ENCODE measurements at regions not wholly inside any gene's neighbourhood (a gene's known extent, or its start where the extent isn't known, plus 50 kb on each side); places are given as distances from the start of the nearest gene placed in this dataset.
A peak's percentile ranks its signal among the peaks of the same experiment; 100 is the strongest.

DNA sequence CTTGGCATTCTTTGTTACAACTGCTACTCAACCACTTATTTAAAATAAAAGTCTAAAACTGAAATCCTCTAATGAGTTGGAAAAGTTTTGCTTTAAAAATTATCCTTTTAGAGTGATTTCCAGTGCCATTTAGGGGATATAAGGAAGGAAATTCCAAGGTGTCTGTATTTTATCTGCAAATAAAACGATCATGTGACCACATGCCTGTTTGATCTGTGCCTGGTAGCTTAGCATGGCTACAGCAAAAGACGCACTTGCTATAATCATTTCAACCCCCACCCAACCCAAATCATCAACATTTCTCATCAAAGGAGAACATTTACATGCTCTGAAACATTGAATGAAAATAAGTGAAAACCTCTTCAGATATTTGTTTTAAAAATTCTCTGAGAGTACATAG, 615.1 kb downstream of the IRS1 start:
- H3K4me1 Mint-ChIP-seq (ENCODE audit: unreplicated experiment), result peaks cover 34% of the 10 kb centered on the region
- peaks cover under 1% of the 10 kb centered on the region for H3K9me3 Mint-ChIP-seq (ENCODE audit: unreplicated experiment)
- H3K4me3 Mint-ChIP-seq (ENCODE audit: unreplicated experiment), result no peak overlapping the region
- H3K36me3 Mint-ChIP-seq (ENCODE audit: unreplicated experiment), result no peaks in the 10 kb centered on the region
- peak overlapping the region; percentile 81 for H3K27ac Mint-ChIP-seq (ENCODE audit: unreplicated experiment)
- TF ChIP-seq, protein P1, sequence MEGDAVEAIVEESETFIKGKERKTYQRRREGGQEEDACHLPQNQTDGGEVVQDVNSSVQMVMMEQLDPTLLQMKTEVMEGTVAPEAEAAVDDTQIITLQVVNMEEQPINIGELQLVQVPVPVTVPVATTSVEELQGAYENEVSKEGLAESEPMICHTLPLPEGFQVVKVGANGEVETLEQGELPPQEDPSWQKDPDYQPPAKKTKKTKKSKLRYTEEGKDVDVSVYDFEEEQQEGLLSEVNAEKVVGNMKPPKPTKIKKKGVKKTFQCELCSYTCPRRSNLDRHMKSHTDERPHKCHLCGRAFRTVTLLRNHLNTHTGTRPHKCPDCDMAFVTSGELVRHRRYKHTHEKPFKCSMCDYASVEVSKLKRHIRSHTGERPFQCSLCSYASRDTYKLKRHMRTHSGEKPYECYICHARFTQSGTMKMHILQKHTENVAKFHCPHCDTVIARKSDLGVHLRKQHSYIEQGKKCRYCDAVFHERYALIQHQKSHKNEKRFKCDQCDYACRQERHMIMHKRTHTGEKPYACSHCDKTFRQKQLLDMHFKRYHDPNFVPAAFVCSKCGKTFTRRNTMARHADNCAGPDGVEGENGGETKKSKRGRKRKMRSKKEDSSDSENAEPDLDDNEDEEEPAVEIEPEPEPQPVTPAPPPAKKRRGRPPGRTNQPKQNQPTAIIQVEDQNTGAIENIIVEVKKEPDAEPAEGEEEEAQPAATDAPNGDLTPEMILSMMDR (IDR thresholded peaks at IDR 0.05), result no peak
- no peaks in the 10 kb centered on the region for H3K27me3 Mint-ChIP-seq (ENCODE audit: unreplicated experiment)
- no peak for DNase-seq (ENCODE audit: extremely low spot score, unreplicated experiment)

- Mint-ChIP-seq H3K4me3 (ENCODE audit: unreplicated experiment) (no peak overlapping the region), H3K9me3 (ENCODE audit: unreplicated experiment) (peaks cover 9% of the 10 kb centered on the region), H3K27ac (ENCODE audit: unreplicated experiment) (no peak overlapping the region), H3K36me3 (ENCODE audit: unreplicated experiment) (no peaks in the 10 kb centered on the region), H3K4me1 (ENCODE audit: unreplicated experiment) (peaks cover 34% of the 10 kb centered on the region), H3K27me3 (ENCODE audit: unreplicated experiment) (no peaks in the 10 kb centered on the region)
- TF ChIP-seq, protein P1 (IDR thresholded peaks at IDR 0.05), result no peak
- DNase-seq (ENCODE audit: extremely low spot score, unreplicated experiment), result no peak
These were observed 616.1 kb downstream of the IRS1 start for GRCh38 chr2:226183550-226183949.

GRCh38 chr2:226183033-226183432, 616.6 kb downstream of the IRS1 start:
- peaks cover 31% of the 10 kb centered on the region for H3K4me1 Mint-ChIP-seq (ENCODE audit: unreplicated experiment)

DNA sequence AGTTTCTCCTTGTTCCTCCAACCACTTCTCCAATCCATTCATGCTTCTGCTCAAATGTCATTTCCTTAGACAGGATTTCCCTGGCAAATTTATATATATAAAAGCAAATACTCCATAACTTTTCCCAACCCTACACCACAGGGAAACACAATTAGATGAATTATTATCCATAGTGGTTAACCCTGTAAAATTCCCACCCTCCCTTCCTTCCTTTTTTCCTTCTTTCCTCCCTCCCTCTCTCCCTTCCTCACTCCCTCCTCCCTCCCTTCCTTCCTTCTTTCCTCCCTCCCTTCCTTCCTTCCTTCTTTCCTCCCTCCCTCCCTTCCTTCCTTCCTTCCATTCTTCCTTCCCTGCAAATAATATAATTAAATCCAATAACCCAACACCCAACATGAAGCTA, 617.7 kb downstream of the IRS1 start:
- no peak overlapping the region for H3K27ac Mint-ChIP-seq (ENCODE audit: unreplicated experiment)
- DNase-seq (ENCODE audit: extremely low spot score, unreplicated experiment), result no peak
- H3K4me3 Mint-ChIP-seq (ENCODE audit: unreplicated experiment), result no peak overlapping the region
- H3K36me3 Mint-ChIP-seq (ENCODE audit: unreplicated experiment), result peaks cover 4% of the 10 kb centered on the region
- H3K27me3 Mint-ChIP-seq (ENCODE audit: unreplicated experiment), result no peaks in the 10 kb centered on the region
- H3K4me1 Mint-ChIP-seq (ENCODE audit: unreplicated experiment), result peaks cover 20% of the 10 kb centered on the region
- TF ChIP-seq, protein P1 (IDR thresholded peaks at IDR 0.05), result no peak
- peaks cover 18% of the 10 kb centered on the region for H3K9me3 Mint-ChIP-seq (ENCODE audit: unreplicated experiment)

More at GRCh38 chr2:226183033-226183432, 616.6 kb downstream of the IRS1 start:
- DNase-seq (ENCODE audit: extremely low spot score, unreplicated experiment), result no peak
- Mint-ChIP-seq H3K27me3 (ENCODE audit: unreplicated experiment) (no peaks in the 10 kb centered on the region), H3K4me3 (ENCODE audit: unreplicated experiment) (no peak overlapping the region), H3K9me3 (ENCODE audit: unreplicated experiment) (peaks cover 14% of the 10 kb centered on the region), H3K36me3 (ENCODE audit: unreplicated experiment) (peaks cover 3% of the 10 kb centered on the region), H3K27ac (ENCODE audit: unreplicated experiment) (no peak overlapping the region)
- TF ChIP-seq, protein P1 (IDR thresholded peaks at IDR 0.05), result no peak

GRCh38 chr2:226180281-226180884, 619.2 kb downstream of the IRS1 start:
- H3K4me3 Mint-ChIP-seq (ENCODE audit: unreplicated experiment), result no peak overlapping the region
- no peak for DNase-seq (ENCODE audit: extremely low spot score, unreplicated experiment)
- TF ChIP-seq, protein P1 (IDR thresholded peaks at IDR 0.05), result no peak
- H3K9me3 Mint-ChIP-seq (ENCODE audit: unreplicated experiment), result peaks cover 18% of the 10 kb centered on the region
- H3K27ac Mint-ChIP-seq (ENCODE audit: unreplicated experiment), result no peak overlapping the region
- peaks cover 13% of the 10 kb centered on the region for H3K4me1 Mint-ChIP-seq (ENCODE audit: unreplicated experiment)
- peaks cover 4% of the 10 kb centered on the region for H3K36me3 Mint-ChIP-seq (ENCODE audit: unreplicated experiment)
- no peaks in the 10 kb centered on the region for H3K27me3 Mint-ChIP-seq (ENCODE audit: unreplicated experiment)

All from osteocyte (in vitro differentiated cells).